Stimulated activated CD4-positive, alpha-beta T cell treated with anti-CD3 and anti-CD28 coated beads, Interleukin-15, amount 100 ng/mL, for 48 hours (primary cell): ENCODE measurements at regions not wholly inside any gene's neighbourhood (a gene's known extent, or its start where the extent isn't known, plus 50 kb on each side); places are given as distances from the start of the nearest gene placed in this dataset.

ENCODE experiments used
- DNase-seq, 2 donors: peaks; one replicate each; pipeline ENCODE4 v3.0.0-alpha.2; 2020; ENCODE audit warnings: low read depth in 2 of 2

DNA sequence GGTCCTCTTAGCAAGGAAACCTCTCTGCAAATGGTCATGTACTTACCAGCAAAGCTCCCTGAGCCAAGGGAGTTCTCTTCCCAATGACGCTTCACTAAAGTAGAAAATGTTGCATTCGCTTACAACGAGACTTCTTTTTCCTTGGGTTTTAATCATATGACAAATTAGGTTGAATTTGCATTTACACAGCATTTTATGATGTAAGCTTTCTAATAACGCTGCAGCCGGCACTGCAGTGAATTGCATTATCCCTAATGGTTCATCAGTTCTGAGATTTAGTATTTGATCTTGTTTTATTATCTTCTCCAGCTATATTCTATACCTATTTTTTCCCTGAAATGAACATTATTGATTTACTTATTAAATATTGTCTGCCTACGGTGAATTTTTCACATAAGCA lies 339.3 kb upstream of the PFKP start:
- no peak for DNase-seq

DNA sequence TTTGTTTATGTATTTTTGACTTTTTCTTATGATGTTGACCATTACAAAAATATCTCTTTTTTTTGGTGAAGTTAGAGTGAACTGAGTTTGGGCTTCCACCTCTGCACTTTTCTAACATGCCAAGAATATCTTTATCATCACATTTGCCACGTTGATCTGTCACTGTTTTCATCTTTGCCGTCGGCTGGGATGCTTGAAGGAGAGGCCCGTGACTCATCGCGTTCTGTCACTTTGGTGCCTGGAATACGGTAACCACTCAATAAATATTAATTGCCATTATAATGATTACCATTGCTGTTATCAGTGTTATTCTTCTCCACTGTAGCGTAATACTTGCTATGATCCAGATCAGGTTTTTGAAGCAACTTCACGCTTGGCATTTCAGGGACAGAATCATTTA lies 350.8 kb upstream of the PFKP start:
- no peak for DNase-seq

DNA sequence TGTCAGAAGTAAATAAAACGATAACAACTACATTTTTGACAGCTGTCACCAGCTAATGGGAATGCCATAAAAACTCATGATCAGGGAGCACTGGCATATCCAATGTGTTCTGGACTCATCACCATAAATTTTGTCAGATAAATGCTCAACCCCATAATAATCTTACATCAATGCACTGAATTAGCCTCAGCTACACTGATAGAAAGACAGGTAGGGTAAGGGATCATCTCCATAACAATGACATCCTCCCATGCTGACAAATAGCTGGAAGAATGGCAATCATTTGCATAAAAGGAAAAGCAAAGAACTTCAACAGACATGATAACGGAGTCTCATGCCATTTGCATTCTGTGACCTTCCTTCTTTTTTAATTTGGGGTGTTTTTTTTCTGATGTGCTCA lies 352.8 kb upstream of the PFKP start:
- DNase-seq, result no peak

DNA sequence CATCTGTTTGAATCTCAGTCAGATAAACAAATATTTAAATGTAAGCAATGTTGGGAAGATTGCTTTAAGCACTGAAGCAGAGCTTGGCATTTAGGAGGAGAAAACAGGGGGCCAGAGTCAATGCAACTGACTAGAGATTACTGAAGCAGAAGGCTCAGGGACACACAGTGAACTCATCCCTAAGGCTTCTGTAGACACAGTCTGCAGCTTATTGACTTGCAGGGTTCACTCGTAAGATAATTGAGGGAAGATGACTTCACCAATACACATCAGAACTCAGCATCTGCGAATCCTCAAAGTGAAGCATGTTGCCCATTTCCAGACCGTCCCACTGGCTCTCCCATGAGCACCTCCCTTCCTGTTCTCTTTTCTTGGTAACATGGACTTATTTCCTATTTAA lies 363.4 kb upstream of the PFKP start:
- DNase-seq, result no peak

DNA sequence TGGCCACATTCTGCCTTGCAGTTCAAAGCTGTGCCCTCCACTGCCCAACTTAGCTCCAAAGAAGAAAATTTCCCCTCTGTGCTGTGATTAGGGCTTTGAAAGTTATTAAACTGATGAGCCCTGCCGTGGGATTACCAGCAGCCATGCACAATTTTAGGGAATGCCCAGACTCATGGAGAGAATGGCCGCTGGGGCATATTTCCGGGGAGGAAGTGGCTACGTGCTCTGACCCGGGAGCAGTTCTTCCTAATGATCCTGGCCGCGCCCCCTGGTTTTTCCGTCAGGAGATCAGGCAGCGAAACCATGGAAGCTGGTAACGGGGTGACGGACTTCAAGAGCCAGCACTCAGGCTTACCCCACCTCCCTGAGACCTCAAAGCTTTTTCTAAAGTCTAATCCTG lies 365.5 kb upstream of the PFKP start:
- DNase-seq, result no peak

DNA sequence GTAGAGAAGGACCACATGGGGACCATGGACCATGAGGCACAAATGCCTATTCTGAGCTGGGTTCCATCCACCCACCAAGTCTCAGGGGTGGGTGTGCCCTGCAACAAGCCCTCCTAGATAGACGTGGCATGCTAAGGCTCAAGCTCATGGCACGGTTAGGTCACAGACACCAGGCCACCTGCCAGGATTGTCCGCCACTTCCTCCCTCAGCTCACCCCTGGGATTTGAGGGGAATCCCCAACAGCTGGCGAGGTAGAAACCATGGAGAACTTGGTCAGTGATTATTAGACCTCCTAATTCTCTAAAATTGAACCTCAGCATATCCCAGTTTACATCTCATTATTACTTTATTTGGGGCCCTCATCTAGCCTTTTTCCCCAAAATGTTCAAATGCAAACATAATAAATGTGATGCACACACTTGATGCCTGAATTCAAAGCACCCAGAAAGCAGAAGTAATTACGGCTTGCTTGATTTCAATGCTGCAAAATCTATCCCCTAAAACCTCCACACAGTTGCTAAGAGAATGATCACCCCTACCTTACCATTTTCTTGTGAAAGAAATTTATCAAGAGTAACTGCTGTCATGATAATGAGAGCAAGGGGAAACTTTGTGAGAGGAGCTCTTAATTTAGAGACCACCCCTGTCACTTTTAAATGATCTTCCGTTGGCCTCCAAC lies 366.6 kb upstream of the PFKP start:
- no peak for DNase-seq

DNA sequence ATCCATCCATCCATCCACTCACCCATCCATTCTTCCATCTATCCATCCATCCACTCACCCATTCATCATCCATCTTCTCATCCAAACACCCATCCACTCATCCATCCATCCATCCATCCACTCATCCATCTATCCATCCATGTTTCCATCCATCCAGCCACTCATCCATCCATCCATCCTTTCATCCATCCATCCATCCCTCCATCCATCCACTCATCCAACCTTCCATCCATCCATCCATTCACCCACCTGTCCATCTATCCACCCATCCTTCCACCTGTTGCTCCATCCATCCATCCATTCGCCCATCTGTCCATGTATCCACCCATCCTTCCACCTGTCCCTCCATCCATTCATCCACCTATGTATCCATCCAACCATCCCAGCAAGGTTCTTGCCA lies 378.4 kb upstream of the PFKP start:
- DNase-seq, result no peak

DNA sequence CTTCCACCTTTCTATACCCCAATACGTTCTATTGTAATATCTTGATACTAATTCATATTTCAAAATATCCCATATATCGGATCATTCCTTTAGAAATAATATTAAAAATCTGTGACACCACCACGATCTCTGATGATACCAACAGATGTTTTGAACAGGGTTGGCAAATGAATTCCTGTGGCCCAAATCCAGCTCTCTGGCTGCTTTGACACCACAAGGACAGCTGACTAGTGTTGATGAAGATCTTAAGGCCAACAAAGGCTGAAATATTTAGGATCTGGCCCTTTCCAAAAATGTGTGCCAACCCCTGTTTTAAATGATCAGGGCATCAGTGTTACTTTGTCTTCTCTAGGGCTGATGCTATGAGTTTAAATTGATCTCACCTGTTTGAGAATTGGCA lies 380.7 kb upstream of the PFKP start:
- DNase-seq, result no peak

DNA sequence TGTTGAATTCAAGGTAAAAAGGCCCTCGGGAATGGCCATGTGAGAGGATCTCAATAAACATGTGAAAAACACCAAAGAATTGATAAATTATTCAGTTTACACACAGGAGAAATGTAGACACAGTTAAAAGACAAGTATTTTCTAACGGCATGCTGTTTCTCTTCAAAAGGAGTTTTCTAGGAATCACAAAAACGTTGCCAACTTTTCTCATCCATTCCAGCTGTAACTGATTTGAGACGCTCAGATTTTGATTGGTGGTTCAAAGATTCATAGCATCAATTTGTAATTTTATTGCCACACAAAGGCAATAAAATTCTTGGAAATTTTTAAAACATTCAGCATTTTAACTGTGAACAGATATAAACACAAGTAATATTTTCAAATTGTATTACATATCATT lies 384.9 kb upstream of the PFKP start:
- DNase-seq, result no peak

DNA sequence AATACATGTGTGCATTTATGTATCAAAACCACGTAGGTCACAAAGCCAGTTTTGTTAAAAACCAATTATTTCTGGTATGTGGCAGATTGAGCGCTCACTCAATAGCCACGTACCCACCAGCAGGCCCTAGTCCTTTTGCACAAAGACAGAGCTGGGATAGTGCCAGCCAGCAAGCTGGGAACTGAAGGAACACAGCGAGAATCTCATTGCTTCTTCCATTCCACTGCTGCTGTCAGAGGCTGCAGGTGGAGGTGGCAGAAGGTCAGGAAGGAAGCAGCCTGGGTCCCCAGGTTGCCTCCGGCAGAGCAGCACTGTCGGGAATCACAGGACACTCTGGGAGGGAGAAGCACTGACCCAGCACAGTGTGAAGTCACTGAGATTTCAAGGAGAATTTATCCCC lies 385.5 kb upstream of the PFKP start:
- no peak for DNase-seq

DNA sequence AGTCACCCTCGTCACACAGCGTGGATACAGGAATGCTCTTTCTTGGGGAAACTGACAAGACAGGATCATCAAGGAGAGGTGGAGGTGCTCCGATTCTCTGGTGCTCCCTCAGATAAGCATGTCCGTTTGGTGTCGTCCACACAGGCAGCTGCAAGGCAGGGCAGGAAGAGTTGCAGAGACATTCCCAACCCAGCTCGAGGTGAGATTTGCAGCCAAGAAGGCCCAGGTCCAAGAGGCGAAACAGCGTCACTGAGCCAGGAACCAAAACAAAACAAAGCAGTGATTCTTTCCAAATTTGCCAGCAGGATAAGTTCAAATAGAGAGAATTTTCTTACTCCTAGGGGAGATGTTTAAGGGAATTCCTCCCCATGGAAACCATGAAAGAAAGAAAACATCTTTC lies 386.5 kb upstream of the PFKP start:
- no peak for DNase-seq

DNA sequence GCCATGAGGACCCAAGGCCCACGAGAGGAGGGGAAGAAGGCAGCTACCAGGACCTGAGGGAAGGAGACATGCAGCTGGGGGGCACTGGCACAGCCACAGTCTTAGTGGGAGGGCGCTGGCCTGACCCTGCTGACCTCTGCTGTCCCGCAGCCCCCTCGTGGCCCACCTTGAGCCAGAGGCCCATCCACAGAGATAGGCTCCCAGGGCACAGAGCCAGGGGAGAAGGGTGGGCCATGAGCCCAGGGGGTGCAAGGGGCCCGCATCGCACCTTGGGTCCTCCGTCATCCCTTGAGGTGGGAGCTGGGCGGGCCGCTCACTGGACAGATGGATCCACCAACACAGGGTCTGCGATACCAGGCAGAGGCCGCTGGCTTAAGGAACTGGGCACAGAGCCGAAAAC lies 387.7 kb upstream of the PFKP start:
- no peak for DNase-seq

DNA sequence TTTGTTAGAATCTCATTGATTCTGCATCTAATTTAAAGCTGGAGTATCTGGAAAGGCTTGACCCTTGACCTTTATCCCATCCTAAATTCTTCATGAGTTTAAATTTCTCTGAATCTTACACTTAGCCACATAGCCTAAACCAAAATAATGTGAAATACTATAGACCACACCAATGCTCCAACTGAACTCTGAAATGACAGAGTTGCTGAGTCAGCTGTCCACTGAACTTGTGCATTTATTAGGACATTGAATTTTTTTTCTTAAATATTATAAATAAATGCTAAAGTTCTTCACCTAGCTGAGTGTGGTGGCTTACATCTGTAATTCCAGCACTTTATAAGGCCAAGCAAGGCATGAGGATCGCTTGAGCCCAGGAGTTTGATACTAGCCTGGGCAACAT lies 390.9 kb upstream of the PFKP start:
- DNase-seq, result no peak

DNA sequence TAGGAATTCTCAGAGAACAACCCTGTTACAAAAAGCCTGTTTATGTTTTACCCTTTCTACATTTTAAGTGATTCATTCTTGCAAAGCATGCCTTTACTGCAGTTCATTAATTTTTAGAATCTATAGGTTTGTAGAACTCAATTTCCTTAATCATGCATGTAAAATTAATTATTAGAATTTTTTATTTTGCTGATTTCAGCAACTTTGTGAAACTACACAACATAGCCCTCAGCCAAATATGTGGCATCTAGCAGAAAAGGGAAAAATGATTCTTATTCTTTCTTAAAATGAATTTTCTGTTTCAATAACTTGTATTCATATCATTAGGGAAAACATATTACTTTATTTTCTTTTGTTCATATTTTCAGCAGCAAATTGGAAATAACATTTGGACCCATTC lies 392.9 kb upstream of the PFKP start:
- no peak for DNase-seq

DNA sequence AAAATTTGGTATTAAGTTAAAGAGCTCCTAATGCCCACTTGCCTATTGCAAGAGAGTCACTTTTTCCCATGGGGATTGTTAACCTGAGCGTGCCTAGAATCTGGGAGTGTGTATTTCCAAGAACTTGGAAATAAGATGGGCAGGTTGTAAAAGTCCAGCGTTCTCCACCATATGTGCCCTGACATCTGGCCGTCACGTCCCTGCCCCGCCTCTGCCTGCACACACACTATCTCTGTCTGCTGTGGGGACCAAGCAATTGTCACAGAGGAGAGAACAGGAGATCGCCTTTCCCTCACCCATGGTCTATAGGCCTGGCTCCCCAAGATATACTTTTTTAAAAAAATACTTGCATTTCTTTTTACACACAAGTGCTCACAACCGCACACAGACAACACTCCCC lies 396.5 kb upstream of the PFKP start:
- DNase-seq, result no peak

DNA sequence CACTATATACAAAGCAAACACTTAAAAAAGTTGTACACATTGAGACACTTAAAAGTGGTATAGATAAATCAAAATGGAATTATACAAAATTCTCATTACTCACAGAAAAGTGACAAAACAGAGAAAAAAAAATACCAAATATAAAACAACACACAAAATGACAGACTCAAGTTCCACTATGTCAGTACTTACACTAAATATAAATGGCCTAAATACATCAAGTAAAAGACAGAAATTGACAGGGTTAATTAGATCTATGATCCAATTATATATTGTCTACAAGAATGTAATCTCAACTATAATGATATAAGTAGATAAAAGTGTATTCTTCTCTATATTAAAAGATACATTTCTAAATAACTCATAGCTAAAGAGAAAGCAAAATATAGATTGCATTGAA lies 401.6 kb upstream of the PFKP start:
- DNase-seq, result no peak

DNA sequence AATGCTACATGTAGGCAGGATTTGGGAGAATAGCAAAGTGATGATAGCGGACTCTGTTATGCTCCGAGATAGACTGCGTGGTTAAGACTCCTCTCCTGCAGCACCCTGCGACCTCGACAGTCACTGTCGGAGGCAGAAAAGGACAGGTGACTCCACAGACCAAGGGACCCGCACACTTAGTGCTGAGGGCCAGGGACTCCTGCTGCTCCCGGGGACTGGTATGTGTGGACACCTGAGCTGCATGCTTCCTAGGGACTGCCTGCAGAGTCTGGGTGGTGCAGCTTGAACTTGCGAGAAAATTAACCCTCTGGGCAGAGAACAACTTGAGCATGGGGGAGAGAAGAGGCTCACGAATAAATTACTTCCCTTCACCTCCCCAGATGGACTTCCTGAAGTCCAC lies 407.1 kb upstream of the PFKP start:
- DNase-seq, result no peak

DNA sequence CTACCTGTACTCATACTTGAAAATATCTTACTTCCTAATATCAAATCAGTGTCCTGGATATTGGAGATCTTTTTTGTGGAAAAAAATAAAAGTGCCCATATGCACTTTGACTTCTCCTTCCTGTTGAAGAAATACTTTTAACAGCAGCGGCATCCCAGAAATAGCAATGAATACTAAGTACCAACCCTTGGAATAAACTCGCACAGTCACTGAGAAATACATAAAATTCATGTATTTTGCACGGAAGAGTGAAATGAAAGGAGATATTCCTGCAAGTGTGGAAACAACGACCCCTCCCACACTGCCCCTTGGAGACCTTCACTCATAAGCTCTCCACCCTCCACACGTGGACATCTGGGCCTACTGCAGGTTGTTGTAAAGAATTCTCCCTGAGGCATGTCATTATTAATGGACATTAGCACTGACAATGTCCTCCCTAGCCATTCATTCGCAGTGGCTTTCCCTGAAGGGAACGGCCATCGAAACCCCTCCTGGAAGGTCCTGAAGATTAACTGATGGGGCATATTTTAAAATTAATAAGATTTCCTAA lies 407.6 kb upstream of the PFKP start:
- no peak for DNase-seq

DNA sequence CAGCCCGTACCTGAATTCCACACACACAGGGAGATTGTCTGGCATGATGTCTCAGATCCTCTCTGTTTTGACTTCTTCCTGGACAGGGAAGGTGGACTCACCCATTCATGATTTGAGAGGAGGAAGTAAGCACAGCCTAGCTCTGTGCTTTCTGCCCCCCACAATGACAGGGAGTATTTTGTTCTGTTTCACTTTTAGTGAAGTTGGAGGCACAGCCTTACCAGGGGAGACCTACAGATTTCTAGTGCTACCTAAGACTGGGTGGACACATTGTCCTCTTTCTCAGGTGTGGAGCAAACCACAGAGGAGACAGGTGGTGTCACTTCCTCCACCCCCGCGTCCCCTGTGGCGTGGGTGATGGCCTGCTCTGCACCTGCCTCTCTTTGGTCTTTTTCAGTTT lies 408.6 kb upstream of the PFKP start:
- no peak for DNase-seq

DNA sequence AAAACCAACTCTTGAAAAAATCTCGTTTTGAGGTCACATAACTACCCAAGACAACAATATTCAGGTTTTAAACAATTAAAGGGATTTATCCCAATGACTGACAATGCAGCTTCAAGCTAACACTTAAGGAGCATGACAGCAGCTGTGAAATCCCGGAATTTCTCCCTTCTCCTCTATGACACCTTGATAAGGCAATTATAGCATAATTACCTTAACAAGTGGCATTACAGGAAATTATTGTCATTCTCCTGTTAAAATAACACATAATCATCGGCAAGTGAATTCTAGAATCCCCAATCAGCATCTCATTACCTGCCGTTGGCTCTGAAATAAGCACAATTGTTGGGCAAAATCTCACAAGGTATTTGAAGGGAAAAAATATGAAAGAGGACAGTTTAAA lies 417.0 kb upstream of the PFKP start:
- DNase-seq, result no peak

DNA sequence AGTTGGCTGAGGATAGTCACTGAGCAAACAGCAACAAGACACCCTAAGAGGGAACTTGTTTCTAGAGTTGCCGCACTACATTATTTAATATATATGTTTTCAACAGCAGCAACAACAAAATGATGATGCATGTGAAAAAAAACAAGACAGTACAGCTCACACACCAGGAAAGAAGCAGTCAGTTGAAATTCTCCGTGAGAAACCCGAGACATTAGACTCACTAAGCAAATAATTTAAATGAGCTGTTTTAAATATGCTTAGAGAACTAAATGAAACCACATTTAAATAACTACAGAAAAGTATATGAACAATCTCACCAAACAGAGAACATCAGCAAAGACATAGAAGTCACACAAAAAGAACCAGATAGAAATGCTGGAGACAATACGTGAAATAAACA lies 426.3 kb upstream of the PFKP start:
- no peak for DNase-seq

DNA sequence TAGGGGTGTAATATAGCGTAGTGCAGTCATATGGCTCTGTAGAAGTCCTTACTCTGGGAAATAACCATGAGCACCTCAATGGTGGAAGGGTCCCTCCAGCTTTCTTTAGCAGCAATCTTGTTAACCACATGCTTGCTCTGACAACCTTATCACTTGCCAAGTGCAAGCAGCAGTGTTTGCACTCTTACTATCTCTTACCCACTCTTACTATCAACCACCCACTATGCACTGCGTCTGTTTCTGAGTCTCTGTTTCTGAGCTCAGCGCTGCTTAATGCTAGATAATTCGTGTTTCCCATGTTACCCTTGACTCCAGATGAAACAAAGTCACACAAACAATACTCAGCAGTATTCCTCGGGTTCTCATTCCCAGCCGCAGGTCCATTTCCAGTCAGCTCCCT lies 433.7 kb upstream of the PFKP start:
- no peak for DNase-seq

DNA sequence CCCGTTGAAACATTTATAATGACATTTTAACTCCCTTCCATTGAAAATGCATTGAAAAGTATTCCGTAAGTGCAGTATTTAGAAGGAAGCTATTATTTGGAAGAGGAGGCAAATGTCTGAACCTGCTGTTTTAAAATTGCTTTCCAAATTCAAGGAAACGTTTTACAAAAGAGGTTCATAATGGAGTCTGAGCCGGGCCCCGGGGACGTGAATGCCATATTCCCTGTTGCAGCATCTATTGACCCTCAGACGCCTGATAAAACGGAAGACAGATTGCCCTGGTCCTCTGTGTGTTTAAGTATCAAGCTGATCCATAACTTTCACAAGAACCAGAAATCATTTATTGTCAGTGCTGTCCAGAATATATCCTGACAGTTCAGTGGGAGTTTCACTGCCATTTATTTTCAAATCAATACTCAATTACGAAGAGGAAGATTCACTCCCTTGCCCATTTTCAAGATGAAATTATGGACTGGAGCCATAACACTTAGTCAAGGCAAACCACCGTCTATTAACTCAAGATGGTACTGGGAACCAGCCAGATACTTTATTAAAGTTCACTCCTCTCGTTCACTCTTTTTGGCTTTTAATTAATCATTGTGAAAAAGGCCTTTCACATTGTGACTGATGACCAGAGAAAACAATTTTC lies 435.7 kb upstream of the PFKP start:
- no peak for DNase-seq

DNA sequence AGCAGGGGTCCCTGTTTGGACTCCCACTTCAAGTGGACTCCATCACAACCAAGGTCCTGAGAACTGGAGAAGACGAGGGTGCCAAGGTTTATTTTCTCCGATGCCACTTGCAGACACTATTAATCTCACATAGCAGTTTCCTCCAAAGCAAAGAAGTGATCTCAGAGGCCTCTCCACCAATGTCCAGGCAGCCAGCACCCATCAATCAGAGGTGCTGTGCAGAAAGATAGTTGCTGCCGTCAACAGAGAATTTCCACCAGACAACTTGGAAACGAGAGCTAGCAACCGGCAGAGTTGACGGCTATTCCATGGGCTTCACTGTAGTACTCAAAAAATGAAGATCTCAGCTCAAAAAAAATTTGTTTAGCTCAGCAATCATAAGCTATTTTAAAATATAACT lies 438.6 kb upstream of the PFKP start:
- no peak for DNase-seq
